ENCODE measurements at regions not wholly inside any gene's neighbourhood (a gene's known extent, or its start where the extent isn't known, plus 50 kb on each side); places are given as distances from the start of the nearest gene placed in this dataset.
A peak's percentile ranks its signal among the peaks of the same experiment; 100 is the strongest.
"Not testable (repeated sequence)": the region's sequence is repeated elsewhere in the genome, so short reads cannot be mapped to it uniquely, and the experiment has no call there.

- ATAC-seq (no peak), DNase-seq (ENCODE audit: low spot score in 2 of 2) (no peak)
- H3K27ac Mint-ChIP-seq: no peak overlapping the region
- no peaks in the 10 kb centered on the region for H3K9me3 Mint-ChIP-seq
- no peaks in the 10 kb centered on the region for H3K36me3 Mint-ChIP-seq
Measured at GRCh38 chr2:219848882-219849281, 221.5 kb downstream of the SLC4A3 start.

- H3K27ac Mint-ChIP-seq: no peak overlapping the region
- no peak for ATAC-seq
- no peaks in the 10 kb centered on the region for H3K36me3 Mint-ChIP-seq
- no peak for DNase-seq (ENCODE audit: low spot score in 2 of 2)
- no peaks in the 10 kb centered on the region for H3K9me3 Mint-ChIP-seq
Measured at GRCh38 chr2:219851169-219851568, 223.7 kb downstream of the SLC4A3 start.

GRCh38 chr2:219851801-219852481 lies 224.5 kb downstream of the SLC4A3 start:
- Mint-ChIP-seq H3K36me3 (no peaks in the 10 kb centered on the region), H3K27ac (no peak overlapping the region), H3K9me3 (no peaks in the 10 kb centered on the region)
- no peak for DNase-seq (ENCODE audit: low spot score in 2 of 2)
- no peak for ATAC-seq

GRCh38 chr2:219852626-219853025 lies 225.2 kb downstream of the SLC4A3 start:
- no peaks in the 10 kb centered on the region for H3K36me3 Mint-ChIP-seq
- no peak overlapping the region for H3K27ac Mint-ChIP-seq
- H3K9me3 Mint-ChIP-seq: no peaks in the 10 kb centered on the region
- no peak for ATAC-seq
- no peak for DNase-seq (ENCODE audit: low spot score in 2 of 2)

- DNase-seq (ENCODE audit: low spot score in 2 of 2): no peak
- Mint-ChIP-seq H3K9me3 (no peaks in the 10 kb centered on the region), H3K36me3 (no peaks in the 10 kb centered on the region), H3K27ac (no peak overlapping the region)
- no peak for ATAC-seq
Measured at GRCh38 chr2:219856602-219857001, 229.2 kb downstream of the SLC4A3 start.

GRCh38 chr2:219857751-219858150 lies 230.3 kb downstream of the SLC4A3 start:
- Mint-ChIP-seq H3K9me3 (no peaks in the 10 kb centered on the region), H3K36me3 (no peaks in the 10 kb centered on the region), H3K27ac (no peak overlapping the region)
- ATAC-seq (no peak), DNase-seq (ENCODE audit: low spot score in 2 of 2) (no peak)

GRCh38 chr2:219861307-219861706 lies 233.9 kb downstream of the SLC4A3 start:
- H3K27ac Mint-ChIP-seq: no peak overlapping the region
- H3K36me3 Mint-ChIP-seq: no peaks in the 10 kb centered on the region
- ATAC-seq (no peak), DNase-seq (ENCODE audit: low spot score in 2 of 2) (no peak)
- no peaks in the 10 kb centered on the region for H3K9me3 Mint-ChIP-seq

- Mint-ChIP-seq H3K9me3 (no peaks in the 10 kb centered on the region), H3K27ac (no peak overlapping the region), H3K36me3 (no peaks in the 10 kb centered on the region)
- no peak for DNase-seq (ENCODE audit: low spot score in 2 of 2)
- no peak for ATAC-seq
Measured at GRCh38 chr2:219864154-219864553, 236.7 kb downstream of the SLC4A3 start.

GRCh38 chr2:219868635-219869034 lies 241.2 kb downstream of the SLC4A3 start:
- ATAC-seq: no peak
- H3K9me3 Mint-ChIP-seq: no peaks in the 10 kb centered on the region

GRCh38 chr2:219870041-219870440 lies 242.6 kb downstream of the SLC4A3 start:
- ATAC-seq: no peak
- H3K27ac Mint-ChIP-seq: no peak overlapping the region

More at GRCh38 chr2:219868635-219869034, 241.2 kb downstream of the SLC4A3 start:
- H3K27ac Mint-ChIP-seq: no peak overlapping the region
- no peaks in the 10 kb centered on the region for H3K36me3 Mint-ChIP-seq
- DNase-seq (ENCODE audit: low spot score in 2 of 2): no peak

GRCh38 chr2:219871351-219871750 lies 243.9 kb downstream of the SLC4A3 start:
- DNase-seq (ENCODE audit: low spot score in 2 of 2): no peak
- Mint-ChIP-seq H3K36me3 (no peaks in the 10 kb centered on the region), H3K27ac (peak overlapping the region in 1 of 2 donors; percentile 62), H3K9me3 (no peaks in the 10 kb centered on the region)
- no peak for ATAC-seq

More at GRCh38 chr2:219870041-219870440, 242.6 kb downstream of the SLC4A3 start:
- Mint-ChIP-seq H3K36me3 (no peaks in the 10 kb centered on the region), H3K9me3 (no peaks in the 10 kb centered on the region)
- no peak for DNase-seq (ENCODE audit: low spot score in 2 of 2)

- no peak for ATAC-seq
- no peaks in the 10 kb centered on the region for H3K36me3 Mint-ChIP-seq
- DNase-seq (ENCODE audit: low spot score in 2 of 2): no peak
- no peaks in the 10 kb centered on the region for H3K9me3 Mint-ChIP-seq
- no peak overlapping the region for H3K27ac Mint-ChIP-seq
Measured at GRCh38 chr2:219875036-219875435, 247.6 kb downstream of the SLC4A3 start.

GRCh38 chr2:219875986-219876385 lies 248.6 kb downstream of the SLC4A3 start:
- H3K9me3 Mint-ChIP-seq; DNase-seq (ENCODE audit: low spot score in 2 of 2); ATAC-seq; H3K27ac Mint-ChIP-seq; H3K36me3 Mint-ChIP-seq: not testable (repeated sequence)

- ATAC-seq: no peak
- H3K36me3 Mint-ChIP-seq: no peaks in the 10 kb centered on the region
Measured at GRCh38 chr2:219876931-219877330, 249.5 kb downstream of the SLC4A3 start.

GRCh38 chr2:219877728-219878127 lies 250.3 kb downstream of the SLC4A3 start:
- Mint-ChIP-seq H3K27ac (no peak overlapping the region), H3K36me3 (no peaks in the 10 kb centered on the region), H3K9me3 (no peaks in the 10 kb centered on the region)
- DNase-seq (ENCODE audit: low spot score in 2 of 2) (no peak), ATAC-seq (no peak)

More at GRCh38 chr2:219876931-219877330, 249.5 kb downstream of the SLC4A3 start:
- H3K27ac Mint-ChIP-seq: no peak overlapping the region
- H3K9me3 Mint-ChIP-seq: no peaks in the 10 kb centered on the region
- no peak for DNase-seq (ENCODE audit: low spot score in 2 of 2)

- Mint-ChIP-seq H3K9me3 (no peaks in the 10 kb centered on the region), H3K36me3 (no peaks in the 10 kb centered on the region), H3K27ac (no peak overlapping the region)
- no peak for ATAC-seq
- no peak for DNase-seq (ENCODE audit: low spot score in 2 of 2)
Measured at GRCh38 chr2:219878516-219878915, 251.1 kb downstream of the SLC4A3 start.

- no peaks in the 10 kb centered on the region for H3K9me3 Mint-ChIP-seq
- H3K27ac Mint-ChIP-seq: no peak overlapping the region
- DNase-seq (ENCODE audit: low spot score in 2 of 2) (no peak), ATAC-seq (no peak)
- no peaks in the 10 kb centered on the region for H3K36me3 Mint-ChIP-seq
Measured at GRCh38 chr2:219881851-219882250, 254.4 kb downstream of the SLC4A3 start.

GRCh38 chr2:219886615-219887014 lies 259.2 kb downstream of the SLC4A3 start:
- Mint-ChIP-seq H3K36me3 (no peaks in the 10 kb centered on the region), H3K9me3 (no peaks in the 10 kb centered on the region), H3K27ac (no peak overlapping the region)
- DNase-seq (ENCODE audit: low spot score in 2 of 2) (no peak), ATAC-seq (no peak)

Measured in activated naive CD4-positive, alpha-beta T cell treated with anti-CD3 and anti-CD28 coated beads, Interleukin-2, amount 50 U/mL, for 72 hours (primary cell).